Hepatocyte (in vitro differentiated cells): ENCODE measurements at regions not wholly inside any gene's neighbourhood (a gene's known extent, or its start where the extent isn't known, plus 50 kb on each side); places are given as distances from the start of the nearest gene placed in this dataset.

ENCODE experiments used
- DNase-seq: peaks from one replicate; pipeline ENCODE4 v3.0.0-alpha.2; 2016; ENCODE audit warnings: low spot score
- H2AFZ ChIP-seq: fragments of 200-600 bp; sonication (generic); 2 replicates; pipeline ENCODE4 v1.6.0; 2016; ENCODE audit warnings: antibody characterized with exemption, mild to moderate bottlenecking
- H3K27ac ChIP-seq: fragments of 200-600 bp; sonication (generic); 2 replicates; pipeline ENCODE4 v1.5.1; 2016; ENCODE audit warnings: mild to moderate bottlenecking
- H3K27me3 ChIP-seq: fragments of 200-600 bp; sonication (generic); 2 replicates; pipeline ENCODE4 v1.6.1; 2016
- H3K36me3 ChIP-seq: fragments of 200-600 bp; sonication (generic); replicated peaks from 2 replicates; pipeline ENCODE4 v1.5.1; 2016; ENCODE audit warnings: low read depth; ENCODE audit not compliant: insufficient read depth
- H3K4me1 ChIP-seq: fragments of 200-600 bp; sonication (generic); 2 replicates; pipeline ENCODE4 v1.5.1; 2016; ENCODE audit warnings: mild to moderate bottlenecking, moderate library complexity; ENCODE audit not compliant: insufficient read depth
- H3K4me2 ChIP-seq: fragments of 200-600 bp; sonication (generic); 2 replicates; pipeline ENCODE4 v1.6.0; 2016
- H3K4me3 ChIP-seq: fragments of 200-600 bp; sonication (generic); 2 replicates; pipeline ENCODE4 v1.5.1; 2016; ENCODE audit warnings: mild to moderate bottlenecking
- H3K79me2 ChIP-seq: fragments of 200-600 bp; sonication (generic); 2 replicates; pipeline ENCODE4 v1.6.0; 2017; ENCODE audit warnings: mild to moderate bottlenecking
- H3K9me2 ChIP-seq: fragments of 200-600 bp; sonication (generic); replicated peaks from 2 replicates; pipeline ENCODE4 v1.6.0; 2017; ENCODE audit warnings: mild to moderate bottlenecking; ENCODE audit not compliant: insufficient read depth
- H3K9me3 ChIP-seq: fragments of 200-600 bp; sonication (generic); 2 replicates; pipeline ENCODE4 v1.5.1; 2016; ENCODE audit warnings: low read depth, mild to moderate bottlenecking
- H4K20me1 ChIP-seq: fragments of 200-600 bp; sonication (generic); 2 replicates; pipeline ENCODE4 v1.6.0; 2016; ENCODE audit warnings: mild to moderate bottlenecking; ENCODE audit not compliant: insufficient read depth, poor library complexity, severe bottlenecking
- CTCF ChIP-seq: fragments of 200-600 bp; sonication (generic); IDR thresholded peaks from 2 replicates; pipeline ENCODE4 v1.5.1; 2016; ENCODE audit warnings: antibody characterized with exemption, mild to moderate bottlenecking; ENCODE audit not compliant: poor library complexity
- EZH2 ChIP-seq: fragments of 200-600 bp; sonication (generic); IDR thresholded peaks from 2 replicates; pipeline ENCODE4 v1.6.1; 2016; ENCODE audit warnings: antibody characterized with exemption, mild to moderate bottlenecking, borderline replicate concordance
- EZH2phosphoT487 ChIP-seq: fragments of 200-600 bp; sonication (generic); IDR thresholded peaks from one replicate; pipeline ENCODE4 v1.6.1; 2018; ENCODE audit warnings: antibody characterized with exemption, mild to moderate bottlenecking, low read depth, moderate library complexity; ENCODE audit not compliant: unreplicated experiment, severe bottlenecking
- WGBS: methylation state at CpG from one replicate; pipeline ENCODE4 v1.1.6; 2016; ENCODE audit warnings: low lambda C conversion rate; ENCODE audit errors: missing lambda C conversion rate; 5-methylcytosine and 5-hydroxymethylcytosine counted together

GRCh38 chr7:16271990-16272665 is 149.2 kb downstream of the CRPPA start:
- no peak overlapping the region for H3K4me3 ChIP-seq
- H3K9me2 ChIP-seq: no peaks in the 10 kb centered on the region
- no peaks in the 10 kb centered on the region for H3K9me3 ChIP-seq
- H3K79me2 ChIP-seq: no peaks in the 10 kb centered on the region
- peak overlapping the region; percentile 46 for H3K27ac ChIP-seq
- H3K36me3 ChIP-seq: no peaks in the 10 kb centered on the region
- peaks cover 6% of the 10 kb centered on the region for H3K4me1 ChIP-seq
- no peak for DNase-seq
- TF ChIP-seq EZH2phosphoT487 (no peak), EZH2 (no peak), CTCF (no peak)
- no peak overlapping the region for H2AFZ ChIP-seq
- no peaks in the 10 kb centered on the region for H4K20me1 ChIP-seq
- 15% methylated on average over 2 of the region's 2 CpGs for WGBS
- H3K4me2 ChIP-seq: no peak overlapping the region
- H3K27me3 ChIP-seq: no peaks in the 10 kb centered on the region

GRCh38 chr7:16271355-16271915 is 149.9 kb downstream of the CRPPA start:
- H4K20me1 ChIP-seq: no peaks in the 10 kb centered on the region
- TF ChIP-seq EZH2 (no peak), EZH2phosphoT487 (no peak), CTCF (no peak)
- H3K27me3 ChIP-seq: no peaks in the 10 kb centered on the region
- H3K36me3 ChIP-seq: no peaks in the 10 kb centered on the region
- H3K79me2 ChIP-seq: no peaks in the 10 kb centered on the region
- WGBS: 48% methylated on average over 1 of the region's 1 CpG
- H2AFZ ChIP-seq: no peak overlapping the region
- H3K4me3 ChIP-seq: no peak overlapping the region
- peak overlapping the region; percentile 46 for H3K27ac ChIP-seq
- peaks cover 6% of the 10 kb centered on the region for H3K4me1 ChIP-seq
- DNase-seq: no peak
- no peaks in the 10 kb centered on the region for H3K9me2 ChIP-seq
- H3K9me3 ChIP-seq: no peaks in the 10 kb centered on the region
- H3K4me2 ChIP-seq: no peak overlapping the region

- no peaks in the 10 kb centered on the region for H3K27me3 ChIP-seq
- no peaks in the 10 kb centered on the region for H3K36me3 ChIP-seq
- no peaks in the 10 kb centered on the region for H3K79me2 ChIP-seq
- no peaks in the 10 kb centered on the region for H3K9me3 ChIP-seq
- DNase-seq: no peak
- no peak overlapping the region for H2AFZ ChIP-seq
- no peaks in the 10 kb centered on the region for H4K20me1 ChIP-seq
- TF ChIP-seq EZH2phosphoT487 (no peak), CTCF (no peak), EZH2 (no peak)
- peak overlapping the region; percentile 46 for H3K27ac ChIP-seq
- WGBS: 66% methylated on average over 4 of the region's 4 CpGs
- peaks cover 6% of the 10 kb centered on the region for H3K4me1 ChIP-seq
- no peak overlapping the region for H3K4me3 ChIP-seq
- no peaks in the 10 kb centered on the region for H3K9me2 ChIP-seq
- peak overlapping the region; percentile 6 for H3K4me2 ChIP-seq
These were observed 150.5 kb downstream of the CRPPA start for GRCh38 chr7:16270844-16271243.
